Naive B cell (primary cell): ENCODE measurements at regions not wholly inside any gene's neighbourhood (a gene's known extent, or its start where the extent isn't known, plus 50 kb on each side); places are given as distances from the start of the nearest gene placed in this dataset.
"Not testable (repeated sequence)": the region's sequence is repeated elsewhere in the genome, so short reads cannot be mapped to it uniquely, and the experiment has no call there.

ENCODE experiments used
- ATAC-seq, 2 donors: fragments of 150-1000 bp; cut with Tn5 transposase; 2 replicates each; pipeline ENCODE4 v1.10.0; 2021; ENCODE audit warnings: low read depth in 2 of 2, mild to moderate bottlenecking in 2 of 2, moderate library complexity in 2 of 2
- DNase-seq: peaks from one replicate; pipeline ENCODE4 v3.0.0; 2022
- H3K27ac Mint-ChIP-seq, 6 donors: one replicate each; pipeline ENCODE4 v1.8.0; 2020 to 2022; ENCODE audit warnings: mild to moderate bottlenecking in 6 of 6, mixed read lengths in 6 of 6, moderate library complexity in 5 of 6, inconsistent platforms in 2 of 6
- H3K27me3 Mint-ChIP-seq, 3 donors: one replicate each; pipeline ENCODE4 v1.8.0; 2021 to 2022; ENCODE audit warnings: mixed read lengths in 3 of 3, mild to moderate bottlenecking in 1 of 3
- H3K36me3 Mint-ChIP-seq, 2 donors: one replicate each; pipeline ENCODE4 v1.8.0; 2020 to 2022; ENCODE audit warnings: mixed read lengths in 2 of 2, inconsistent platforms in 1 of 2, mild to moderate bottlenecking in 1 of 2
- H3K4me1 Mint-ChIP-seq, 3 donors: one replicate each; pipeline ENCODE4 v1.8.0; 2020 to 2022; ENCODE audit warnings: mixed read lengths in 3 of 3, inconsistent platforms in 1 of 3, mild to moderate bottlenecking in 1 of 3, moderate library complexity in 1 of 3
- H3K4me3 Mint-ChIP-seq, 8 donors: one replicate each; pipeline ENCODE4 v1.8.0; 2020 to 2022; ENCODE audit warnings: mild to moderate bottlenecking in 8 of 8, mixed read lengths in 8 of 8, moderate library complexity in 8 of 8, inconsistent platforms in 2 of 8
- H3K9me3 Mint-ChIP-seq, 7 donors: one replicate each; pipeline ENCODE4 v1.8.0; 2020 to 2022; ENCODE audit warnings: mixed read lengths in 7 of 7, mild to moderate bottlenecking in 5 of 7, inconsistent platforms in 2 of 7, moderate library complexity in 1 of 7

GRCh38 chr17:71803656-71804284, 317.1 kb upstream of the SOX9 start:
- no peaks in the 10 kb centered on the region for H3K27me3 Mint-ChIP-seq
- peaks cover 0 to 9% (median 3%) of the 10 kb centered on the region in 7 donors for H3K9me3 Mint-ChIP-seq
- ATAC-seq: no peak

DNA sequence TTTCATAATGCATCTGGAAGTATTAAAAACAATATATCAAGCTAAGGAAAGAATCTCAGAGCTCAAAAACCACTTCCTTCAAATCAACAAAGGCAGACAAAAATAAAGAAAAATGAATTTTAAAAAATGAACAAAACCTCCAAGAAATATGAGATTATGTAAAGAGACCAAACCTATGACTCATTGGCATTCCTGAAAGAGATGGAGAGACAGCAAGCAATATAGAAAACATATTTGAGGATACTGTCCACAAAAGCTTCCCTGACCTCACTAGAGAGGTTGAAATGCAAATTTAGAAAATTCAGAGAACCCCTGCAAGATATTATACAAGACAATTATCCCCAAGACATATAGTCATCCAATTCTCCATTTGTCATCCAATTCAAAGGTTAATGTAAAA, 311.3 kb upstream of the SOX9 start:
- DNase-seq (no peak), ATAC-seq (no peak)
- peaks cover 3 to 30% (median 5%) of the 10 kb centered on the region in 7 donors for H3K9me3 Mint-ChIP-seq
- no peaks in the 10 kb centered on the region for H3K36me3 Mint-ChIP-seq
- no peaks in the 10 kb centered on the region for H3K4me1 Mint-ChIP-seq
- no peak overlapping the region for H3K27ac Mint-ChIP-seq
- H3K27me3 Mint-ChIP-seq: no peaks in the 10 kb centered on the region
- no peak overlapping the region for H3K4me3 Mint-ChIP-seq

More at GRCh38 chr17:71803656-71804284, 317.1 kb upstream of the SOX9 start:
- no peaks in the 10 kb centered on the region for H3K4me1 Mint-ChIP-seq
- no peak for DNase-seq
- H3K4me3 Mint-ChIP-seq: no peak overlapping the region
- no peak overlapping the region for H3K27ac Mint-ChIP-seq
- H3K36me3 Mint-ChIP-seq: no peaks in the 10 kb centered on the region

- not testable (repeated sequence) for H3K4me3 Mint-ChIP-seq, DNase-seq, H3K4me1 Mint-ChIP-seq, H3K36me3 Mint-ChIP-seq, H3K27ac Mint-ChIP-seq, H3K27me3 Mint-ChIP-seq, ATAC-seq
- peaks cover 3 to 25% (median 5%) of the 10 kb centered on the region in 7 donors for H3K9me3 Mint-ChIP-seq
These were observed 307.0 kb upstream of the SOX9 start for GRCh38 chr17:71813861-71814260.

GRCh38 chr17:71821511-71821910, 299.3 kb upstream of the SOX9 start:
- ATAC-seq (no peak), DNase-seq (no peak)
- no peak overlapping the region for H3K4me3 Mint-ChIP-seq
- H3K9me3 Mint-ChIP-seq: peaks cover 0 to 7% (median 1%) of the 10 kb centered on the region in 7 donors
- H3K27me3 Mint-ChIP-seq: no peaks in the 10 kb centered on the region
- H3K4me1 Mint-ChIP-seq: no peaks in the 10 kb centered on the region
- H3K36me3 Mint-ChIP-seq: no peaks in the 10 kb centered on the region
- H3K27ac Mint-ChIP-seq: no peak overlapping the region

- DNase-seq: no peak
- Mint-ChIP-seq H3K27ac (no peak overlapping the region), H3K36me3 (no peaks in the 10 kb centered on the region), H3K9me3 (peaks cover 0 to 4% (median 0%) of the 10 kb centered on the region in 7 donors), H3K4me3 (peak overlapping the region in 1 of 8 donors; percentile 16), H3K27me3 (no peaks in the 10 kb centered on the region), H3K4me1 (no peaks in the 10 kb centered on the region)
- ATAC-seq: no peak
These were observed 296.1 kb upstream of the SOX9 start for GRCh38 chr17:71824671-71825070.

DNA sequence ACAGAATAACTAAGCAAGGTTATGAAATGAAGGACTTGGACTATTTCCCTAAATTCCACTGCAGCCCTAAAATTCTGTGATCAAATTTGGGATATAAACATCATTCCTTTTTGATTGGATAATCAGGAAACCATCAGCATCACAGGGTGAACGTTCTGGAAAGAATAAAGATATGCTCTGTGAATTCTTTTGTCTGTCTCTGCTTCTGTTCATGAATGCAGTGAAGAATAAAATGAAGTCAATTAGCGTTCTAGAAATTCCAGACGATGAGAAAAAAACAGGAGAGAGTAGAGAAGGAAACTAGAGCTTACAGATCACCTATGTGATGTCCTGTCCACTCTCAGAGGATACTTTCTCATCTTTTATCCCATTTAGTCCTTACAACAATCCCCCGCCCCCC, 295.1 kb upstream of the SOX9 start:
- ATAC-seq (no peak), DNase-seq (no peak)
- no peak overlapping the region for H3K27ac Mint-ChIP-seq
- H3K4me3 Mint-ChIP-seq: no peak overlapping the region
- no peaks in the 10 kb centered on the region for H3K4me1 Mint-ChIP-seq
- peaks cover 0 to 4% (median under 1%) of the 10 kb centered on the region in 7 donors for H3K9me3 Mint-ChIP-seq
- peaks cover 0 to 3% (median 0%) of the 10 kb centered on the region in 3 donors for H3K27me3 Mint-ChIP-seq
- no peaks in the 10 kb centered on the region for H3K36me3 Mint-ChIP-seq

- Mint-ChIP-seq H3K27me3 (peaks cover 0 to 5% (median 0%) of the 10 kb centered on the region in 3 donors), H3K36me3 (no peaks in the 10 kb centered on the region), H3K4me3 (peak overlapping the region in 1 of 8 donors; percentile 61), H3K27ac (no peak overlapping the region), H3K9me3 (peaks cover 0 to 4% (median 3%) of the 10 kb centered on the region in 7 donors), H3K4me1 (no peaks in the 10 kb centered on the region)
- ATAC-seq (no peak), DNase-seq (no peak)
These were observed 292.6 kb upstream of the SOX9 start for GRCh38 chr17:71828182-71828596.

DNA sequence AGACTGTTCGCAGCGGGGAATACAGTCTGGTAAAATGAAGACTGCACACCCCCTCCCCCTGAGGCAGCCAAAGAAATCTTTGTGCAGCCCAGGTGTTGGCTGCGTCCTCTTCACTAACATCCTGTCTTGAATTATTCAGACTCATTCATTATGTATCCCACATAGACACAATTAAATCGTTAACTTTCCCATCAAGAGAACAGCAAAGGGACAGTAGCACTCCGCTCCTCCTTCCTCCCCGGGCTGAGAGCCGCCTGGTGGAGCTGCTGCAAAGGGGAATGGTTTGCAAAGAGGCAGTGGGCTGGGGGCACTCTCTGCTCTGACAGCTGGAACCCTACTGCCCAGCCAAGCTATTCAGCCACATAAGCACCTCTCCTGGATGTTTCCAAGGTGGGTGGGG, 290.0 kb upstream of the SOX9 start:
- Mint-ChIP-seq H3K27ac (no peak overlapping the region), H3K36me3 (no peaks in the 10 kb centered on the region), H3K4me3 (peak overlapping the region in 1 of 8 donors; percentile 53)

GRCh38 chr17:71842986-71843385, 277.8 kb upstream of the SOX9 start:
- H3K4me3 Mint-ChIP-seq: no peak overlapping the region
- ATAC-seq (no peak), DNase-seq (no peak)
- peaks cover 4 to 25% (median 6%) of the 10 kb centered on the region in 7 donors for H3K9me3 Mint-ChIP-seq
- no peaks in the 10 kb centered on the region for H3K27me3 Mint-ChIP-seq
- H3K36me3 Mint-ChIP-seq: no peaks in the 10 kb centered on the region
- H3K4me1 Mint-ChIP-seq: no peaks in the 10 kb centered on the region
- no peak overlapping the region for H3K27ac Mint-ChIP-seq

More for the DNA sequence above, 290.0 kb upstream of the SOX9 start:
- no peak for ATAC-seq
- Mint-ChIP-seq H3K4me1 (no peaks in the 10 kb centered on the region), H3K27me3 (peaks cover 0 to 8% (median 0%) of the 10 kb centered on the region in 3 donors), H3K9me3 (peaks cover 0 to 12% (median 3%) of the 10 kb centered on the region in 7 donors)
- no peak for DNase-seq

DNA sequence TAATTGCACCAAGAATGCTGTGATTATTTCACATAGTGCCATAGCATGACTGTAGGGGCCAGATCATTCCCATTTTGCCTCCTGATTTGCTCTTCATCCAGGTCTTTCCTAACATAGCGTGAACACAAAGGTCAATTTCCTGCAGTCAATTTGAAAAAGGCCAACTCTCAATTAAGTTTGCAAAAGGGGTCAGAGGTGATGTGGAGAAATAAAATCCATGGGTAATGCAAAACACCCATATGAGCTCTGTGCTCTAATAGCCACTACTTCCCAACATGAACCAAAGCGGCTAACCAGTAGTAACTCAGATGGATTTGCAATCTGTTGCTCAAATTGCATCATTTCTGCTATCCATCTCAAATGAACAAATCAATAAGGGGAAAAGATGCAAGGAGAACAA, 275.5 kb upstream of the SOX9 start:
- H3K27ac Mint-ChIP-seq: no peak overlapping the region
- no peaks in the 10 kb centered on the region for H3K4me1 Mint-ChIP-seq
- H3K4me3 Mint-ChIP-seq: no peak overlapping the region
- peaks cover 0 to 25% (median 4%) of the 10 kb centered on the region in 7 donors for H3K9me3 Mint-ChIP-seq
- no peaks in the 10 kb centered on the region for H3K27me3 Mint-ChIP-seq
- DNase-seq: no peak
- no peak for ATAC-seq
- H3K36me3 Mint-ChIP-seq: no peaks in the 10 kb centered on the region

- H3K27ac Mint-ChIP-seq: no peak overlapping the region
- H3K4me1 Mint-ChIP-seq: no peaks in the 10 kb centered on the region
- peaks cover 0 to 25% (median 5%) of the 10 kb centered on the region in 7 donors for H3K9me3 Mint-ChIP-seq
- H3K27me3 Mint-ChIP-seq: no peaks in the 10 kb centered on the region
- DNase-seq (no peak), ATAC-seq (no peak)
- H3K4me3 Mint-ChIP-seq: no peak overlapping the region
- no peaks in the 10 kb centered on the region for H3K36me3 Mint-ChIP-seq
These were observed 274.2 kb upstream of the SOX9 start for GRCh38 chr17:71846561-71847110.

DNA sequence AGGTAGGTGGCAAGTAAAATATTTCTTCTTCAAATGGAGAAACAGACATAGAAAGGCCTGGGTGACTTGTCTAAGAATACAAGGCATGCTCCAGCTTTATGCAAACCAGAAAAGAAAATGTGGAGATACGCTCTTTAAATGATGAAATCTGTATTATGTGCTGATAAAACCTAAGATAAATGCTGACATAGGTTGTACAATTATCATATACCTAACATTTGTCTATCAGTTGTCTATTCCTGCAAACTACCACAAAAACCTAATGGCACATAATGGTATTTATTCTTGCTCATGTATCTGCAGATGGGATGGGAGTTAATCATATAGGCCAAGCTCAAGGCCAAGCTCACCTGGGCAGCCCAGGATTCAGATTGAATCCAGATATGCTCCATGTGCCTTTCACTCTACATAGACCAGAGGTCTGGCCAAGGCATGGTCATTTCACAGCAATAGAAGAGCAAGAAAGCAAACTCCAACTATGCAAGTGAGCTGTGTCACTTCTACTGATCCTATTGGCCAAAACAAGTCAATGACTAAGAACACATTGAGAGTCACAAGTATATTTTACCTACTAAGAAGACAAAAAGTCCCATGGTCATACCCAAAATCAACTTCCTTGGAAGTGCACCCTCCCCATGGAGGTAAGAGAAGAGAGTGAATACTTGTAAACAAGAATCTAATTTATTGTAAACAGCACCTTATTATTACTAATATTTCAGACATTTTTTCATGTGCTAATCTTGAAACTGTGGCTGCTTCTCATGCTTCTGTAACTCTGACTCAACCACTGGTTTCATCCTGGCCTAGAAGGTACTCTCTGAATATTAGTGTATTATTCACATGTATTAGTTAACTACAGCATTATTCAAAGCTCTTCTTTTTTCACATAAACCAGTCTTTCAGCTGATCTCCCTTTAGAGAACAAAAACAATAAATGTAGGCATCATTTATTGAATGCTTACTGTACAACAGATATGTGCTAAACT, 270.7 kb upstream of the SOX9 start:
- ATAC-seq (no peak), DNase-seq (no peak)
- Mint-ChIP-seq H3K9me3 (peaks cover 0 to 7% (median 5%) of the 10 kb centered on the region in 7 donors), H3K4me3 (no peak overlapping the region), H3K36me3 (no peaks in the 10 kb centered on the region), H3K27ac (no peak overlapping the region), H3K4me1 (no peaks in the 10 kb centered on the region), H3K27me3 (no peaks in the 10 kb centered on the region)

GRCh38 chr17:71850812-71851211, 270.0 kb upstream of the SOX9 start:
- H3K9me3 Mint-ChIP-seq: peaks cover 0 to 7% (median 0%) of the 10 kb centered on the region in 7 donors
- no peaks in the 10 kb centered on the region for H3K36me3 Mint-ChIP-seq
- ATAC-seq (no peak), DNase-seq (no peak)
- H3K27me3 Mint-ChIP-seq: no peaks in the 10 kb centered on the region
- no peak overlapping the region for H3K27ac Mint-ChIP-seq
- no peak overlapping the region for H3K4me3 Mint-ChIP-seq
- no peaks in the 10 kb centered on the region for H3K4me1 Mint-ChIP-seq
